ENCODE measurements at regions not wholly inside any gene's neighbourhood (a gene's known extent, or its start where the extent isn't known, plus 50 kb on each side); places are given as distances from the start of the nearest gene placed in this dataset.
"Not testable (repeated sequence)": the region's sequence is repeated elsewhere in the genome, so short reads cannot be mapped to it uniquely, and the experiment has no call there.

GRCh38 chr12:28689398-28690175 lies 459.5 kb upstream of the FAR2 start:
- DNase-seq (ENCODE audit: low spot score), result no peak

- DNase-seq (ENCODE audit: low spot score), result no peak
Measured at GRCh38 chr12:28693565-28694219, 455.4 kb upstream of the FAR2 start.

GRCh38 chr12:28698553-28698952 lies 450.5 kb upstream of the FAR2 start:
- no peak for DNase-seq (ENCODE audit: low spot score)

GRCh38 chr12:28699029-28699428 lies 450.0 kb upstream of the FAR2 start:
- DNase-seq (ENCODE audit: low spot score), result no peak

- no peak for DNase-seq (ENCODE audit: low spot score)
Measured at GRCh38 chr12:28700161-28700560, 448.9 kb upstream of the FAR2 start.

- DNase-seq (ENCODE audit: low spot score), result peak; percentile 19
Measured at GRCh38 chr12:28704477-28705169, 444.5 kb upstream of the FAR2 start.

- DNase-seq (ENCODE audit: low spot score), result no peak
Measured at GRCh38 chr12:28708918-28709371, 440.1 kb upstream of the FAR2 start.

GRCh38 chr12:28709986-28710685 lies 438.9 kb upstream of the FAR2 start:
- DNase-seq (ENCODE audit: low spot score), result no peak

- DNase-seq (ENCODE audit: low spot score), result no peak
Measured at GRCh38 chr12:28710882-28711281, 438.2 kb upstream of the FAR2 start.

- no peak for DNase-seq (ENCODE audit: low spot score)
Measured at GRCh38 chr12:28711421-28711820, 437.7 kb upstream of the FAR2 start.

- DNase-seq (ENCODE audit: low spot score), result no peak
Measured at GRCh38 chr12:28742791-28743190, 406.3 kb upstream of the FAR2 start.

- no peak for DNase-seq (ENCODE audit: low spot score)
Measured at GRCh38 chr12:28746734-28747325, 402.2 kb upstream of the FAR2 start.

GRCh38 chr12:28750946-28751685 lies 398.0 kb upstream of the FAR2 start:
- DNase-seq (ENCODE audit: low spot score), result no peak

GRCh38 chr12:28755027-28755426 lies 394.1 kb upstream of the FAR2 start:
- DNase-seq (ENCODE audit: low spot score), result no peak

- peak; percentile 71 for DNase-seq (ENCODE audit: low spot score)
Measured at GRCh38 chr12:28759333-28759732, 389.7 kb upstream of the FAR2 start.

GRCh38 chr12:28760040-28760903 lies 388.8 kb upstream of the FAR2 start:
- not testable (repeated sequence) for DNase-seq (ENCODE audit: low spot score)

GRCh38 chr12:28761897-28762296 lies 387.2 kb upstream of the FAR2 start:
- not testable (repeated sequence) for DNase-seq (ENCODE audit: low spot score)

GRCh38 chr12:28766398-28766797 lies 382.7 kb upstream of the FAR2 start:
- DNase-seq (ENCODE audit: low spot score), result no peak

- DNase-seq (ENCODE audit: low spot score), result no peak
Measured at GRCh38 chr12:28767836-28768348, 381.2 kb upstream of the FAR2 start.

GRCh38 chr12:28770322-28770721 lies 378.8 kb upstream of the FAR2 start:
- DNase-seq (ENCODE audit: low spot score), result peak; percentile 84

All from HT-29 (cell line).